Spinal cord (tissue), 9 donors: ENCODE measurements at regions not wholly inside any gene's neighbourhood (a gene's known extent, or its start where the extent isn't known, plus 50 kb on each side); places are given as distances from the start of the nearest gene placed in this dataset.
A peak's percentile ranks its signal among the peaks of the same experiment; 100 is the strongest.
"Not testable (repeated sequence)": the region's sequence is repeated elsewhere in the genome, so short reads cannot be mapped to it uniquely, and the experiment has no call there.

Experiments used
- DNase-seq, 6 donors: peaks; one replicate each; pipeline versions ENCODE4 v3.0.0 to v3.0.0-alpha.2; 2013 to 2015; ENCODE audit warnings: low spot score in 6 of 6, low read depth in 4 of 6
- H3K27ac ChIP-seq: one replicate; pipeline ENCODE4 v1.5.1; 2013; ENCODE audit warnings: low read depth, low read length, control low read depth
- H3K27me3 ChIP-seq: one replicate; pipeline ENCODE4 v1.6.1; 2013; ENCODE audit warnings: low read length; ENCODE audit not compliant: control insufficient read depth, insufficient read depth
- H3K36me3 ChIP-seq: one replicate; pipeline ENCODE4 v1.6.1; 2013; ENCODE audit warnings: low read length; ENCODE audit not compliant: control insufficient read depth, insufficient read depth
- H3K4me1 ChIP-seq: one replicate; pipeline ENCODE4 v1.6.1; 2013; ENCODE audit warnings: low read length; ENCODE audit not compliant: control insufficient read depth, insufficient read depth
- H3K4me3 ChIP-seq: one replicate; pipeline ENCODE4 v1.5.1; 2013; ENCODE audit warnings: low read depth, low read length, control low read depth
- H3K9me3 ChIP-seq: one replicate; pipeline ENCODE4 v1.6.1; 2013; ENCODE audit warnings: low read length; ENCODE audit not compliant: control insufficient read depth, insufficient read depth
- WGBS: methylation state at CpG from one replicate; pipeline ENCODE4 v1.1.5; 2013; ENCODE audit warnings: missing lambda C conversion rate; ENCODE audit not compliant: insufficient coverage; 5-methylcytosine and 5-hydroxymethylcytosine counted together
- donor health status: healthy.

DNA sequence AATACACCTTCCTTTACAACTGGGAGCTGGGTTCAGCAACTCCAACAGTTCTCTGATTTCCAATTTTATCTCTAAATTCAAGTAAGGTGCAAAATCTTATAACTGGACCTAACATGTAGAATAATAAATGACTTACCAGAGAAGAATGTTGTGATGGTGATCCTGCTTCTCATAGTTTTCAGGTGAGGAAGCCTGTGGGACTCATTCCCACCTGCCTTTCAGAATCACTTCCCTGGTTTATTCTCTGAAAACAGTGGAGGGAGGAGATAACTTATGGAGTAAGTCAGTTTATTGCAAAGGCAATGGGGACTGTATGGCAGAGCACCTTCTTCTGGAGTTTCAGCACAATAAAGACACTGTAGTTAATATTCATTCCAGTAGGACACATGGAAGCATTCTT lies 1188.2 kb upstream of the FAM98A start:
- H3K27me3 ChIP-seq = no peaks in the 10 kb centered on the region

DNA sequence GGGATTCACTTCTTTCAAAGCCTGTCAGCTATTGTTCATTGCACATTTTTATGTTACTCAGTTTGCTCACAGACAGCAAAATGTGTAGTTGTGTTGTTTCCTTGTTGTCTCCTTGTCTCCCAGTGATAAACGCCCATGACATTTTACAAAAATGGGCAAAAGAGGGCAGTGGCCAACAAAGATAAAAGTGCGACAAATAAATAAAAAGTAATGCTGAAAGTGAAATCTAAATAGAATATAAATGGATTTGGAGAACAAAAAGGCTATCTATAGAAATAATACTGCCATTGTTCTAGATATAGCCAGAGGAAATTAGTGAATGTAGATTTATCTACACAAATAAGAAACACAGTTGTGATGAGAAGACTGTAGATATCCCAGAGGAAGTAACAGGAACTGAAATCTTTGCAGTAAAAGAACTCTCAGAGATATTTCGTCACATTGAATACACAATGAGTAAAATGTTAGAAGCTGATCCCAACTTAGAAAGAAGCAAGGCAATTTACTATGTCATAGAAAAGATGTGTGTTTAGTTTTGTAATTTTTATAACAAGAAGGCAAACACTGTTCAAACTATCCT lies 1186.2 kb upstream of the FAM98A start:
- no peak overlapping the region for H3K27ac ChIP-seq
- H3K36me3 ChIP-seq = no peaks in the 10 kb centered on the region
- no peaks in the 10 kb centered on the region for H3K4me1 ChIP-seq
- WGBS = no CpG with 5 or more reads among the region's 3 CpGs
- no peaks in the 10 kb centered on the region for H3K9me3 ChIP-seq
- H3K4me3 ChIP-seq = no peak overlapping the region
- H3K27me3 ChIP-seq = no peaks in the 10 kb centered on the region
- no peak for DNase-seq

More for the DNA sequence above, 1188.2 kb upstream of the FAM98A start:
- Histone ChIP-seq H3K9me3 (no peaks in the 10 kb centered on the region), H3K4me1 (no peaks in the 10 kb centered on the region), H3K4me3 (no peak overlapping the region), H3K36me3 (no peaks in the 10 kb centered on the region), H3K27ac (no peak overlapping the region)
- no peak for DNase-seq

DNA sequence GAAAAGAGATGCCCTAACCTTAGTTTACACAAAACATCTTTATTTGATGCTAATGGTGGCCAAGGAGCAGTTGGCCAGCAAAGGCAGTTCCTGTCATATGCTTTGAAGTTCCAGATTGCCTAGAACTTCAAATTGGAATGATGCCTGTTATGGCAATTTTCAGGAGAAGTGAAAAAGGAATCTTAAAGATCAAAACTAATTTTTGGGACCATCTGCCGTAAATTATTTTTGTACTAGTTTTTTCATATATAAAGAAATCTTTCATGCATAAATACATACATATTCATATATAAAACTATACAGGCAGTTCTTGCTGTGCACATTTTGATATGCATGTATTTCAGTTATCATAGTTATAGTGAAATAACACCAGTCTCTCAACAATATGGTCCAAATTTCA lies 1185.6 kb upstream of the FAM98A start:
- DNase-seq = peak in 1 of 6 donors; percentile 67
- no peaks in the 10 kb centered on the region for H3K27me3 ChIP-seq
- H3K36me3 ChIP-seq = no peaks in the 10 kb centered on the region
- H3K4me1 ChIP-seq = no peaks in the 10 kb centered on the region
- no CpG with 5 or more reads among the region's 1 CpG for WGBS
- H3K27ac ChIP-seq = no peak overlapping the region
- no peak overlapping the region for H3K4me3 ChIP-seq
- no peaks in the 10 kb centered on the region for H3K9me3 ChIP-seq

DNA sequence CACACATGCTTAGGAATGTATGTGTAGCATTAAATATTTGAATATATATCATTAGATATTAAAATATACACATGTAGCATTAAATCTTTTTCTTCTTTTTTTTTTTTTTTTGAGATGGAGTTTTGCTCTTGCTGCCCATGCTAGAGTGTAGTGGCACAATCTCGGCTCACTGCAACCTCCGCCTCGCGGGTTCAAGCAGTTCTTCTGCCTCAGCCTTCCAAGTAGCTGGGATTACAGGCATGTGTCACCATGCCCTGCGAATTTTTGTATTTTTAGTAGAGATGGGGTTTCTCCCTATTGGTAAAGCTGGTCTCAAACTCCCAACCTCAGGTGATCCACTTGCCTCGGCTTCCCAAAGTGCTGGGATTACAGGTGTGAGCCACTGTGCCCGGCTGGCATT lies 1151.6 kb upstream of the FAM98A start:
- H3K4me1 ChIP-seq, H3K9me3 ChIP-seq, H3K27ac ChIP-seq, DNase-seq, H3K27me3 ChIP-seq, H3K4me3 ChIP-seq, H3K36me3 ChIP-seq: not testable (repeated sequence)
- no CpG with 5 or more reads among the region's 7 CpGs for WGBS

DNA sequence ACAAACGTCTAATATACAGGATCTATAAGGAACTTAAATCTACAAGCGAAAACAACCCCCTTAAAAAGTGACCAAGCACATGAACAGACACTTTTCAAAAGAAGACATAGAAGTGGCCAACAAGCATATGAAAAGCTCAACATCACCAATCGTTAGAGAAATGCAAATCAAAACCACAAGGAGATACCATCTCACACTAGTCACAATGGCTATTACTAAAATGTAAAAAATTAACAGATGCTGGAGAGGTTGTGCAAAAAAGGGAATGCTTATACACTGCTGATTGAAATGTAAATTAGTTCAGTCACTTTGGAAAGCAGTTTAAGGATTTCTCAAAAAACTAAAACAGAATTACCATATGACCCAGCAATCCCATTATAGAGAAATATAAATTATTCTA lies 1148.5 kb upstream of the FAM98A start:
- Histone ChIP-seq H3K27me3 (no peaks in the 10 kb centered on the region), H3K4me1 (no peaks in the 10 kb centered on the region), H3K4me3 (no peak overlapping the region), H3K9me3 (no peaks in the 10 kb centered on the region), H3K36me3 (no peaks in the 10 kb centered on the region), H3K27ac (no peak overlapping the region)
- no peak for DNase-seq
- 10% methylated on average over 2 of the region's 3 CpGs for WGBS

GRCh38 chr2:34738691-34739090 lies 1139.6 kb upstream of the FAM98A start:
- Histone ChIP-seq H3K4me1 (no peaks in the 10 kb centered on the region), H3K27me3 (no peaks in the 10 kb centered on the region), H3K4me3 (no peak overlapping the region), H3K27ac (no peak overlapping the region), H3K36me3 (no peaks in the 10 kb centered on the region), H3K9me3 (no peaks in the 10 kb centered on the region)
- no peak for DNase-seq
- 36% methylated on average over 1 of the region's 3 CpGs for WGBS

- Histone ChIP-seq H3K36me3 (no peaks in the 10 kb centered on the region), H3K4me1 (no peaks in the 10 kb centered on the region), H3K4me3 (no peak overlapping the region), H3K27ac (no peak overlapping the region), H3K27me3 (no peaks in the 10 kb centered on the region), H3K9me3 (no peaks in the 10 kb centered on the region)
- 100% methylated on average over 2 of the region's 3 CpGs for WGBS
- DNase-seq = no peak
Measured at GRCh38 chr2:34737146-34737545, 1138.0 kb upstream of the FAM98A start.

DNA sequence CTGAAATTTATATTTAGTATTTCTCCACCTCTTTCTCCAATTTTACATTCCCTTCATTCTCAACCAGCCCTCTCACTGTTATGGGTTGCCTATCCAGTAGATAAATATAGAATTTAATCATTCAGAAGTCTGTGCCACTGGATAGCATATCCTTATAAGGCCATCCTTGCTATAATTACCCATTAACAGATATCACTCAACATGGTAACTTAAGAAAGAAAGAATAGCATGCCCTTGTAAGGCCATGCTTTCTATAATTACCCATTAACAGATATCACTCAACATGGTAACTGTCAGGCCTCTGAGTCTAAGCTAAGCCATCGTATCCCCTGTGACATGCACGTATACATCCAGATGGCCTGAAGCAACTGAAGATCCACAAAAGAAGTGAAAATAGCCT lies 1137.4 kb upstream of the FAM98A start:
- no peak for DNase-seq
- WGBS = no CpG with 5 or more reads among the region's 2 CpGs
- H3K4me1 ChIP-seq = no peaks in the 10 kb centered on the region
- no peak overlapping the region for H3K4me3 ChIP-seq
- H3K36me3 ChIP-seq = no peaks in the 10 kb centered on the region
- no peaks in the 10 kb centered on the region for H3K27me3 ChIP-seq
- no peaks in the 10 kb centered on the region for H3K9me3 ChIP-seq
- H3K27ac ChIP-seq = no peak overlapping the region

GRCh38 chr2:34734662-34735061 lies 1135.6 kb upstream of the FAM98A start:
- Histone ChIP-seq H3K27me3 (no peaks in the 10 kb centered on the region), H3K27ac (no peak overlapping the region)
- DNase-seq = peak in 2 of 6 donors; percentile 12 to 61

GRCh38 chr2:34734042-34734441 lies 1134.9 kb upstream of the FAM98A start:
- no CpG with 5 or more reads among the region's 1 CpG for WGBS
- no peaks in the 10 kb centered on the region for H3K4me1 ChIP-seq
- DNase-seq = no peak

More at GRCh38 chr2:34734662-34735061, 1135.6 kb upstream of the FAM98A start:
- H3K4me3 ChIP-seq = no peak overlapping the region
- no peaks in the 10 kb centered on the region for H3K9me3 ChIP-seq
- H3K36me3 ChIP-seq = no peaks in the 10 kb centered on the region
- H3K4me1 ChIP-seq = no peaks in the 10 kb centered on the region

More at GRCh38 chr2:34734042-34734441, 1134.9 kb upstream of the FAM98A start:
- no peaks in the 10 kb centered on the region for H3K9me3 ChIP-seq
- no peak overlapping the region for H3K4me3 ChIP-seq
- no peaks in the 10 kb centered on the region for H3K27me3 ChIP-seq
- H3K36me3 ChIP-seq = no peaks in the 10 kb centered on the region
- H3K27ac ChIP-seq = no peak overlapping the region
